Right lobe of liver (tissue), 4 donors: ENCODE measurements at regions not wholly inside any gene's neighbourhood (a gene's known extent, or its start where the extent isn't known, plus 50 kb on each side); places are given as distances from the start of the nearest gene placed in this dataset.

Source experiments
- CTCF ChIP-seq, 4 donors: fragments of 200-600 bp in 3 of 4; fragments of 450-650 bp in 1 of 4; IDR thresholded peaks; one replicate each; pipeline versions ENCODE4 v1.5.1 to v1.8.0; 2016 to 2022; ENCODE audit warnings: antibody characterized with exemption in 4 of 4, mild to moderate bottlenecking in 2 of 4
- POLR2A ChIP-seq: fragments of 450-650 bp; IDR thresholded peaks from one replicate; pipeline ENCODE4 v1.6.1; 2017; ENCODE audit warnings: antibody characterized with exemption, mild to moderate bottlenecking
- donor health status: DM: no; HTN: no; CAD: no.
- donor health status: DM: no; HTN: no; CAD: no.
- donor health status: DM: no; HTN: yes; CAD: no.

GRCh38 chr5:143599474-143599873 lies 196.0 kb upstream of the NR3C1 start:
- TF ChIP-seq CTCF (IDR thresholded peaks at IDR 0.05) (no peak), POLR2A (no peak)
